ENCODE measurements at regions not wholly inside any gene's neighbourhood (a gene's known extent, or its start where the extent isn't known, plus 50 kb on each side); places are given as distances from the start of the nearest gene placed in this dataset.

GRCh38 chr5:8580298-8580697 is 711.4 kb downstream of the MTRR start:
- DNase-seq, result no peak

- no peak for DNase-seq
Measured at GRCh38 chr5:8581047-8581446, 712.1 kb downstream of the MTRR start.

- no peak for DNase-seq
Measured at GRCh38 chr5:8585230-8586018, 716.5 kb downstream of the MTRR start.

GRCh38 chr5:8590959-8591358 is 722.0 kb downstream of the MTRR start:
- no peak for DNase-seq

GRCh38 chr5:8598356-8598755 is 729.4 kb downstream of the MTRR start:
- DNase-seq, result no peak

- DNase-seq, result no peak
Measured at GRCh38 chr5:8598996-8599395, 730.0 kb downstream of the MTRR start.

- no peak for DNase-seq
Measured at GRCh38 chr5:8600843-8601242, 731.9 kb downstream of the MTRR start.

GRCh38 chr5:8601831-8602354 is 732.9 kb downstream of the MTRR start:
- no peak for DNase-seq

GRCh38 chr5:8606231-8606630 is 737.3 kb downstream of the MTRR start:
- DNase-seq, result no peak

GRCh38 chr5:8611067-8611466 is 742.1 kb downstream of the MTRR start:
- DNase-seq, result no peak

- DNase-seq, result no peak
Measured at GRCh38 chr5:8613078-8613685, 744.2 kb downstream of the MTRR start.

- no peak for DNase-seq
Measured at GRCh38 chr5:8615142-8615858, 746.4 kb downstream of the MTRR start.

GRCh38 chr5:8628521-8628920 is 759.6 kb downstream of the MTRR start:
- no peak for DNase-seq

- DNase-seq, result no peak
Measured at GRCh38 chr5:8633259-8633658, 764.3 kb downstream of the MTRR start.

GRCh38 chr5:8633696-8634095 is 764.7 kb downstream of the MTRR start:
- DNase-seq, result no peak

- no peak for DNase-seq
Measured at GRCh38 chr5:8634219-8634618, 765.3 kb downstream of the MTRR start.

GRCh38 chr5:8641786-8642505 is 773.0 kb downstream of the MTRR start:
- no peak for DNase-seq

GRCh38 chr5:8644377-8644776 is 775.4 kb downstream of the MTRR start:
- DNase-seq, result no peak

GRCh38 chr5:8647111-8647510 is 778.2 kb downstream of the MTRR start:
- no peak for DNase-seq

- no peak for DNase-seq
Measured at GRCh38 chr5:8650186-8650585, 781.2 kb downstream of the MTRR start.

- no peak for DNase-seq
Measured at GRCh38 chr5:8660133-8660893, 791.4 kb downstream of the MTRR start.

GRCh38 chr5:8663374-8663773 is 794.4 kb downstream of the MTRR start:
- no peak for DNase-seq
